ENCODE measurements at regions not wholly inside any gene's neighbourhood (a gene's known extent, or its start where the extent isn't known, plus 50 kb on each side); places are given as distances from the start of the nearest gene placed in this dataset.
"Not testable (repeated sequence)": the region's sequence is repeated elsewhere in the genome, so short reads cannot be mapped to it uniquely, and the experiment has no call there.

DNA sequence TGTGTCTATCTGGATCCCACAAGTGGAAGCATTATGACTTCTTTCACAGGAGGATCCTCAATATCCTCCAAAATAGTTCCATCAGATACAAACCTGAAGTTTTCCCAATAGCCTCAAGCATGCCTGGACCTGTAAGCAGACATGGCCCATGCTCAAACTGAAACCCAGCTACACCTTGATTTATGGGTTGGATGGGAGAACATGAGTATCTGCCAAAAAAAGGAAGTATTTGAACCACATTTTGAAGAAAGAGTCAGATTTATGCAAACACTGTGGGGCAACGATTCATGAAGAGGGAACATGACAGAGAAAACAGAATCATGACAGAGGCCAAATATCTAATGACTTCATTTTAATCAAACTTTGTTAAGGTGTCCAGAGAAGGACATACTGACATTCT lies 351.0 kb upstream of the NFIA start:
- no peak for DNase-seq (ENCODE audit: low spot score)

DNA sequence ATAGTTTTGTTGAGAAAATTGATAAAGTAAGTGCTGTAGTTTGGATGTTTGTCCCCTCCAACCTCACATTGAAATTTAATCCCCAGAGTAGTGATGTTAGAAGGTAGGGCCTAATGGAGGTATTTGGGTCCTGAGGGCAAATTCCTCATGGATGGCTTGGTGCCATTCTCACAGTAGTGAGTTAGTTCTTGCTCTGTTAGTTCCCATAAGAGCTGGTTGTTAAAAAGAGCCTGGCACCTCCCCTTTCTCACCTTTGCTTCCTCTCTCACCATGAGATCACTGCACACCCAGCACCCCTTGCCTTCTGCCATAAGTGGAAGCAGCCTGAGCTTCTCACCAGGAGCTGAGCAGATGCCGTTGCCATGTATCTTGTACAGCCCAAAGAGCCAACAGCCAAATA lies 354.8 kb upstream of the NFIA start:
- DNase-seq (ENCODE audit: low spot score): no peak

DNA sequence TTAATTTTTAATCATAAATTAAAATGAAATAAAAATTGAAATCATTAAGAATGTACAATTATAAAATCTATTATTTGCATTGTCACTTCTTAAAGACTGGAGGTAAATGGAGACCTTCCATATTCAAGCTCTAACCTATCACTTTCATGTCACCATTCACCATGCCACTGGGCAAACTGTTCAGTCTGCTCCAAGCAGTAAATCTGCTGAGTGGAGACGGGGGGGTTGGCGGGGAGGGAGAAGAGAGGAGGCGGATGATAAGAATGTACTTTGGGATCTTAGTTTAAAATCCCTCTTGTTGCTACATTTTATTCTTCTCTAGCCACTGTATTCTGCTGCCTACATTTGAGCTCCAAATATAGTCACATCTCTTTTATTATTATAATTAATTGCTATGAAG lies 365.9 kb upstream of the NFIA start:
- no peak for DNase-seq (ENCODE audit: low spot score)

DNA sequence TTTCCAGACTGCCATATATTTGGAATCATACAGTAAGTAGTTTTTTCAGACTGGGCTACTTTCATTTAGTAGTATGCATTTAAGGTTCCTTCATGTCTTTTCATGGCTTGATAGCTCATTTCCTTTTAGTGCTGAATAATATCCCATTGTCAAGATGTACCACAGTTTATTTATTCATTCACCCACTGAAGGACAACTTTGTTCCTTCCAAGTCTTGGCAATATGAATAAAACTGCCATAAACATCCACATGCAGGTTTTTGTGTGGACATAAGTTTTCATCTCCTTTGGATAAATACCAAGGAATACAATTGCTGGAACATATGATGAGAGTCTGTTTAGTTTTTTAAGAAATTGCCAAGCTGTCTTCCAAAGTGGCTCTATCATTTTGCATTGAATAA lies 366.4 kb upstream of the NFIA start:
- no peak for DNase-seq (ENCODE audit: low spot score)

DNA sequence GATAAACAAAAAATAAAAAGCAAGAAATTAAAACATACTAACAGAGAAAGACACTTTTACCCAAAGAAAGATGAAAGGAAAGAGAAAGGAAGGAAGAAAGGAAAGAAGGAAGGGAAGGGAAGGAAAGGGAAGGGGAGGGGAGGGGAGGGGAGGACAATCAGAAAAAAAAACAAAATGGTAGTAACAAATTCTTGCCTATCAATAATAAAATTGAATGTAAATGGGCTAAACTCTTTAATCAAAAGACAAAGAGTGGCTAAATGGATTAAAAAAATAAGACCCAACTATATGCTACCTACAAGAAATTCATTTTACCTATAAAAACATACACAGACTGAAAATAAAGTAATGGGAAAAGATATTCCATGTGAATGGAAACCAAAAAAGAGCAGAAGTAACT lies 372.9 kb upstream of the NFIA start:
- DNase-seq (ENCODE audit: low spot score): no peak

DNA sequence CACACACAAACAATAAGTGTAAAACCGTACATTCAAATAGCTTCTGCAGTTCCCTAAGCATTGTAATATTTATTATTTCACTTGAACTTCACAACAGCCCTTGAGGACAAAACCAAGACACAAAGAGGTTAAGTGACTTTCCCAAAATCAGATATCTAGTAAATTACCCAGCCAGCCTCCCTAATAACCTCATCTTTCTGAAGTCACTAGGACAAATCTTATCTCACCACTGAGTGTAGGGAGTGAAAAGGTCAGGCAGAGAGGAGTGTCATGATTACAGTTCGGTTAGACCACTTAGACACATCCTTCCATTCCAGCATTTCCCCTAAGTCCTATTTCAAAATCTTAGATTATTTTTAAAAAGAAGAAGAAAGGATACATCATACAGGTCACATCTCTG lies 377.3 kb upstream of the NFIA start:
- DNase-seq (ENCODE audit: low spot score): no peak

DNA sequence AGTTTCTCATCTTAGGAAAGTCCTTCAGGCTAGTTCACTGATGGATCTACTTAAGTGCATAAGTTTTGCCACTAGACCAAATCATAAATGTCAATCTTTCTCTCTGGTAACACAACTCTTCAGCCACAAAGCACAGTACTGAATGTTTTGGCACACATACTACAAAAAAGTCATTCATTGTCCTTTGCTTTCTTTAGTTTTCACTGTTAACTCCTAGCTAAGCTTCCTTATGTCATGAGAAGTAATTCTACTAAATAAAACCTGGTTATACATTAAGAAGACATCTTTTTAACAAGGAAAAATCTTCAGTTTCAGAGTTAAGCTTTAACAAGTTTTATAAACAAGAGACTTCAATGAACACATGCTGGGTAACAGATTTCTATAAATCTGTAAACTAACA lies 379.2 kb upstream of the NFIA start:
- no peak for DNase-seq (ENCODE audit: low spot score)

DNA sequence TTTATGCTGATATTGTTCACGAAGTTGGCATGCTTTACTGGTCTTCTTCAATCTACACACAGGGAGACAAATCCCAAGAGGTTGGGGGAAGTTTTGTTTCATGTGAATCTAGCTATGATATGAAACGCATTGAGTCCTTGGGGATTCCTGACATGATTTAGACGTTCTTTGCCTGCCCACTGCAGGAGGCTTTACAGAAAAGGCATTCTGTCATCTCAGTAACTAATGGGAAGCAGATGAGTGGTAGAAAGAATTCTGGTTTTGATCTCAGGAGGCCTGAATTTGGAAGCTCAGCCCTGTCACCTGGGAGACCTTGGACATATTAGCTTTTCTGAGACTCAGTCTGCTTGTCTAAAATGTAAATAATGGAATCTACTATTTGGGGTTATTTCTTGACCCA lies 383.0 kb upstream of the NFIA start:
- no peak for DNase-seq (ENCODE audit: low spot score)

DNA sequence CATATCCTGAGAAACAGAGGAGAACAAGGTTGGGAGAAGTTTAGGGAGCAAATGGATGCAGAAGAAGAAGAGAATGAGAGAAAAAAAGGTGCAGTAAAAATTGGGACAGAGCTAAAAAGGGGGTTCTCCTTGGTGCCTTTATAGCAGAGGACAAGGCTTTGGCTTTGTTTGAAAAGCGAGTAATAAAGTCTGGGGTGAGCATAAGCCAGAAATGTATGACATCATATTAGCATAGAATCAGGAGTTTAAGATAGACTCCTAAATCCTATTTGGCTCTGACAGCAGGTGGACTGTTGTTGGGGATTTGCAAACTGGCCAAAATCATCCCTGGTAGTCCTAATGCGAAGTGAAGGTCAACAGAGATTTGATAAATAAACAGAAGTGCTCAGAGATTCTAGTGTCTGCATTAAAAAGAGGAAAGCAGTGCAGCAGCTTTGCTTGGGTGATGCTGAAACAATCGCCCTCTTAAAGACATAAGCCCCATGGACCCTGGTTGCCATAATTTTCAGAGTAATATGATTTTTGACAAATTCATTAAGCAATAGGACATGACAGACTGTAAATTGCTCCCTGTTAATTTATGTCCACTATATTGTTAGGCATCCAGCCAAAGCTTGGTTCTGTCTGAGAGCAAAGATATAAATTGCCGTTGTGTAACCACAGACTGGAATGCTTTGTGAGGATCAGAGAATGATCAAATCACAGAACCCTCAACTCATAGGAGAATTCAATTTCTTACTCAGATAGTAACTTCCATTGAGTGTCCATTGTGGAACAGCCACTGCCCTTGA lies 385.0 kb upstream of the NFIA start:
- no peak for DNase-seq (ENCODE audit: low spot score)

DNA sequence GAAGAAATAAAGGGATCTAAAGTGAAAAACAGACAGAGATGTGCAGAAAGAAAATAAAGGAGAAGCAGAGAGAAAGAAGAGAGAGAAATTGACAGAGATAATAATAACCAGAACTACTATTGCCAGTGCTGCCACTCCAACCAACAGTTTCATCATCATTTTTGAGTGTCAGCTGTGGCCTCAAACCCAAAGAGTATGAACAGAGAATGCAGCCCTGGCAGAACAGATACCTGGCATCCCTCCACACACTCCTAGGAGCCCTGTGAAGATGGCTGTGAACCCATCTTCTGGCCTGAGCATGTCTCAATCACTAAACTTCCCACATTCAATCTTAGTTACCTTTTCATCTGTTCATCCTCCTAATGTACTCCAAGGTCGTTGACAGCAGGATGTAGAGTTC lies 385.8 kb upstream of the NFIA start:
- no peak for DNase-seq (ENCODE audit: low spot score)

DNA sequence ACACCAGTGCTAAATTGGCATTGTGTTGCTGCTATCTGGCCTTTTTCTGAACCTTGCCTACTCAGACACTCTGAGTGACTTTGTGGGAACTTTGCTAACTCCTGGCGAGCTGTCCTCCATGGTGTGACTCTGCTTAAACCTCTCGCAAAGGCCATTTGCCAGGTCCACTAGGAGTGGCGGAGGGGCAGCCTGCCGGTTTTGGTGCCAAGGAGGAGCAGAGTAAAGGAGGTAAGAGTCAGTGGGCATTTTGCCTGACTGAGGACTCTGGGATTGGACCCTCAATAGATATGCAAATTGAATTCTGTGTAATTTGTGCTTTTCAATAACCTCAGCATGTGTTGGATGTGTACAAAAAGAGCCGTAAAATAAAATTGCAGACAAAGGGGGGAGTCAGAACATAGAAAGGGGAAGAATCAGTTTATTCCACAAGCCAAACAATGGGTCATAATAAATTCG lies 386.6 kb upstream of the NFIA start:
- DNase-seq (ENCODE audit: low spot score): no peak

DNA sequence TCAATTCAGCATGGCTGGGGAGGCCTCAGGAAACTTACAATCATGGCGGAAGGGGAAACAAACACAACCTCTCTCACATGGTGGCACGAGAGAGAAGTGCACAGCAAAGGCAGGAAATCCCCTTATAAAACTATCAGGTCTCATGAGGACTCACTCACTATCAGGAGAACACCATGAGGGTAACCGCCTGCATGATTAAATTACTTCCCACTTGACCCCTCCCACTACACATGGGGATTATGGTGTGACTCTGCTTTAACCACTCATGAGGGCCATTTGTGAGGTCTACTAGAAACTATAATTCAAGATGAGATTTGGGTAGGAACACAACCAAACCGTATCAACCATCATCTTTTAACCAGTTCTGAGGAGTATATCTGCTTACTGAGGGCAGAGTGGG lies 387.4 kb upstream of the NFIA start:
- no peak for DNase-seq (ENCODE audit: low spot score)

DNA sequence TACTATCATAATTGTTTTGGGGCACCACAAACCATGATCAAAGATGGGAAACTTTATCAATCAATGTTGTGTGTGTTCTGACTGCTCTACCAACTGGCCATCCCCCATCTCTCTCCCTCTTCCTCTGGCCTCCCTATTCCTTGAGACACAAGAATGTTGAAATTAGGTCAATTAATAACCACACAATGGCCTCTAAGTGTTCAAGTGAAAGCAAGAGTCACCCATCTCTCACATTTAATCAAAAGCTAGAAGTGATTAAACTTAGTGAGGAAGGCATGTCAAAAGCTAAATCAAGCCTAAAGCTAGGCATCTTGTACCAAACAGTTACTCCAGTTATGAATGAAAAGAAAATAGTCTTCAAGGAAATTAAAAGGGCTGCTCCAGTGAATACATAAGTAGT lies 390.3 kb upstream of the NFIA start:
- no peak for DNase-seq (ENCODE audit: low spot score)

DNA sequence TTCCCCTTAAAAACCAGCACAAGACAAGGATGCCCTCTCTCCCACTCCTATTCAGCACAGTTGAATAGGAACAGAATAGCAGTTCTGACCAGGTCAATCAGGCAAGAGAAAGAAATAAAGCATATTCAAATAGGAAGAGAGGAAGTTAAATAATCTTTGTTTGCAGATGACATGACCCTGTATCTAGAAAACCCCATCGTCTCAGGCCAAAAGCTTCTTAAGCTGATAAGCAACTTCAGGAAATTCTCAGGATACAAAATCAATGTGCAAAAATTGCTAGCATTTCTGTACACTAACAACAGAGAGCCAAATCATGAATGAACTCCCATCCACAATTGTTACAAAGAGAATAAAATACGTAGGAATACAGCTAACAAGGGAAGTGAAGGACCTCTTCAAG lies 394.1 kb upstream of the NFIA start:
- not testable (repeated sequence) for DNase-seq (ENCODE audit: low spot score)

DNA sequence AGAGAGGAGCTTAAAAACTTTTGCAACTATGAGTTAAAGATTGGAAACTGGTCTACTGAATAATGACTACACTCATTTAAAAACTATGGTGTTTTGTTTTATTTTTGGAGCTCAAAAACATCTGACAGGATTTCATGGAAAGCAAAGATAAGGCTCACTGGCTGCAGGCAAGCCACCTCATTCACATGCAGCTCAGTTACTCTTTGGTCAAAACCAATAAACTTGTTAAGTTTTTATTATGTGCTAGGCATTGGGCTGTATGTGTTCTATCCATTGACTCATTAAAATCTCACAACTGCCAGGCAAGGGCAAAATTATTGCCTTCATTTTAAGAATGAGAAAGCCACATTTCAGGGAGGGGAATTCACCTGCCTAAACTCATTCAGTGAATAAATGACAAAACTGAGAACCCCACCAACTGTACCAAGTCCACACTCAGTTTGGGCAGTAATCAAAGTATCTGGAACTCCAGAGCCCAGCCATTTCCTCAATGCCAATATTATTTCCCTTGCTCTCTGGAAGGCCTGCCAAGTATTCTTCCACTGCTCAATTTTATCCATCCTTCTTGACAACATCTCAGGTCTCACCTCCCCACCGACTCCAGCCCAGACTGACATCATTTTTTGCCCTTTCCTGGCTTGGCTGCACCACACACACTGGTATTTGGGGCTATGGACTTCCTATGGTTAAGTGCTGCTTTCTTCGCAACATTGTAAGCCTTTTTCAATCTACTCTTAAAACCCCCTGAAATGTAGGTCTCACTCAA lies 401.1 kb upstream of the NFIA start:
- no peak for DNase-seq (ENCODE audit: low spot score)

DNA sequence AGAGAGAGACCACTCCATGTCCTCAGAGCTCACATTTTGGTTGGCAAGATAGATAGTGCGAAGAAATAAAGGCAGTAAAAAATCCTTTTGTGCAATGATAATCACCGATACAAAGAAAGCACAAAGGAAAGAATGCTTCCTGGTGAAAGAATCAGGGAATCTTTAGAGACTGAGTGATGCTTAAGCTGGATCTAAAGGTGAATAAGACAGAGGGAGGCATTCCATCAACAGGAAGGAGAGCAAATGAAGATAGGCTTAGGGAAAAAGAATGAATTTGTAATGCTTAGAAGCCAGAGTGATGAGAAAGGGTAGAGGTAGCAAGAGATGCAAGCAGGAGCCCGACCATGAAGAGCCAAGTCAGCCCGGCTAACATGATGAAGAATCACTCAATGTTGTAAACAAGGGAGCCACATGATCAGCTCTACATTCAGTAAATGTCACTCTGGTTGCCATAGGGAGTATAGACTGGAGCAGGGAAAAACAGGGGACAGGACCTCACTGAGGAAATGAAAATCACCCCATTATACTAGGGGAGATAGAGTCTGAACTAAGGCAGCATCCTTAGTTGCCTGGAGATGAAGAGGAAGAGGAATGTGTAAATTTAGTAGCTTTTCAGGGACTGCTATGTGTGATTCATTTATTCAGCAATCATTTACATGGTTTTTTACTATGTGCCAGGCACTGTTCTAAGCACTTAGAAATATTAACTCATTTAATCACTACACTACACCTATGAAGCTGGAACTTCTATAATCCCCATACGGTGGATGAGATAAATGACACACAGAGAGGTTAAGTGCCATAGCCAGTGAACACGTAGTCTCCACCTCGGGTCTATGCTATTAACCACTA lies 402.6 kb upstream of the NFIA start:
- DNase-seq (ENCODE audit: low spot score): no peak

DNA sequence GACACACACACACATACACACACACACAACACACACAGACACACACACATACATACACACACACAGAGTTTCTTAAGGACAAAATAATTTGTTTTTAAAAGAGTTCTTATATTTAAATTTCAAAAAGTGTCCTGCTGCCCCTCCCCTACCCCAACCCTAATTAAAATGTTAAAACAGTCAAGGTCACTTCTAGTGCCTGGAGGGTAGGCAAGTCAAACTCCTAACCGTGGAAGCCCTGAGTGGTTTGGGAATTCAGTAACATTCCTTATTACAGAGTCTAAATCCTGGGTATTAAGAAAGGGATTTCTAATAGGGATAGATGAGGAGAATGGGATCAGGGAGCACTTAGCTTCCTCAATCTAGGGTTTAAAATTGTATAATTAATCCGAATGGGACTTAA lies 403.6 kb upstream of the NFIA start:
- no peak for DNase-seq (ENCODE audit: low spot score)

DNA sequence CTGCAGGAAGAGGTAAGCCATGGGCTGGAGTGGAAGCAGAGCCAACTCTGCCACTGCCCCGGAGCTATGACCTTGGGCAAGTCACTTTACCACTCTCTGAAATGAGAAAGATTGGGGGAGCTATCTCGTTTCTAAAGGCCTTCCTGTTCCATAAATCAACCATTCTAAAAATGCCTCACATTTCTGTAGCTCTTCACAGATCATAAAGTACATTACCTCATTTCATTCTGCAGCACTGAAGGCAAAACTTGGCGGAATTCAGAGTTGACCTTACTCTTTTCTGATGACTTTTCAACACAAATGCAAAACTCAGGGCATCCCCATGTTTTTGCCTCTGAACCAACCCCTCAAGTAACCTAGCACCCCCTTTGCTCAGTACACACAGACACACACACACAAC lies 404.0 kb upstream of the NFIA start:
- no peak for DNase-seq (ENCODE audit: low spot score)

DNA sequence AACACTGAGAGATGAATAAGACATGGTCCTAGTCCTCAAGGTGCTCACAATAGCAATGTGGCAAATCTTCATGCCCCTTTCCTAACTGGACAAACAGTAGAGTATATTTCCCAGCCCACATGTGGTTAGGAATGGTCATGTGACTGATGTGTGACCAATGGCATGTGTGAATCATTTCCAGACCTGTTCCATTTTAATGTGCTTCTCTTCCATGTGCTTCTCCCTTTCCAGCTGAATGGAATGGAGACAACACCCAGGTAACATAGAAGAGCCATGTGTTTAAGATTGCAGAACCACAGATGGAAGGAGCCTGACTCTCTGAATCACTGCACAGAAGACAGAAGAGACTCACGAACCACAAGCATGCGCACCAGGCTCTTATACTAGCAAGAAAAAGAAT lies 409.9 kb upstream of the NFIA start:
- DNase-seq (ENCODE audit: low spot score): no peak

DNA sequence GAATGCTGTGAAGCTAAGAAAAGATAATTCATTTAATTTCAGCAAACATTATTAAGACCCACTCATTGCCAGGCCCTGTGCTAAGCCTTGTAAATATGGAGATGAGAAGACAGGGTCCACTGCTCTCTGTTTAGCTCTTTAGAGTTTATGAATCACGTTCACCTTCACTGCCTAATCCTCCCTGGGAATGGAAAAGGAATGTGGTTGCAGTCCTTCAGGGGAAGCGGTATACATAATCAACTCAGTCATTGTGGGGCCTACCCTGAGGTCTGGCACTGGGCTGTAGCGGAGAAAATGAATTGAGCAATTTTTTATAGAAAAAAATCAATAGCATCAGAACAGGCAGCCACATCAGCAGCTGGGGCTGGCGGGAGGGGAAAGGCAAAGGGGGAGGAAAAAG lies 412.1 kb upstream of the NFIA start:
- no peak for DNase-seq (ENCODE audit: low spot score)

DNA sequence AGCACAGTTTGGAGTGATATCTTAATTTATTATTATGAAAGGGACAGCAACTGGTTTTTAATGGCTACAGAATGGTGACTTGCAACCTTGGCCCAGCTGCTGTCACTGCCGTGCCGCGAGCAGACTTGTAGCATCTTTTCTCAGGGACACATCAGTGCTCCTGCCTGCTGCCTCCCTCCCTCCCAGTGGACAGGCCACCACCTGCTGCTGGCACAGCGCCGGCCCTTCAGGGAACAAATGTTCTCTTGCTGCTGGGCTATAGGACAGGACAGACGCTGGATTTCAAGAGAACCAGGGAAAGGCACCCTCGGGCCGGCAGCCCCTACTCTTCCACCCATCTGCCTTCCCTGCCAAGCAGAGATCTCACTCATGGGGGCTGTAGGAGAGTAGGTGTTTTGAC lies 413.8 kb upstream of the NFIA start:
- no peak for DNase-seq (ENCODE audit: low spot score)

DNA sequence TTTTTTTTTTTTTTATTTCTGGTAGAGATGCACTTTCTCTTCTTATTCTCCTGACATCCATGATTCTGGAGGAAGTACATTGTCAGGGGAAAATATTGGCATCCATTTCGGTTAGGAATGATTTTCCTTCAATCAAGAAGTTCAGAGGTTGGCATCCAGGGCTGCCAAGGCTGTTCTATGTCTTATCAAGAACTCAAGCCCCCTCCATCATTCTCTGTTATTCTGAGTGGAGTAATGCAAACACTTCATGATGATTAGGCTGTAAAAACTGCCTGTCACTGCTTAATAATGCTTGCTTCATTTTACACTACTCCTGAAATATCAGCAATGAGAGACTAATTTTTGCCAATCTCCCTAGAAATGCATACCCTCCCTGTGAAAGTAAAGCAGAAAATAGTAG lies 417.1 kb upstream of the NFIA start:
- DNase-seq (ENCODE audit: low spot score): no peak

DNA sequence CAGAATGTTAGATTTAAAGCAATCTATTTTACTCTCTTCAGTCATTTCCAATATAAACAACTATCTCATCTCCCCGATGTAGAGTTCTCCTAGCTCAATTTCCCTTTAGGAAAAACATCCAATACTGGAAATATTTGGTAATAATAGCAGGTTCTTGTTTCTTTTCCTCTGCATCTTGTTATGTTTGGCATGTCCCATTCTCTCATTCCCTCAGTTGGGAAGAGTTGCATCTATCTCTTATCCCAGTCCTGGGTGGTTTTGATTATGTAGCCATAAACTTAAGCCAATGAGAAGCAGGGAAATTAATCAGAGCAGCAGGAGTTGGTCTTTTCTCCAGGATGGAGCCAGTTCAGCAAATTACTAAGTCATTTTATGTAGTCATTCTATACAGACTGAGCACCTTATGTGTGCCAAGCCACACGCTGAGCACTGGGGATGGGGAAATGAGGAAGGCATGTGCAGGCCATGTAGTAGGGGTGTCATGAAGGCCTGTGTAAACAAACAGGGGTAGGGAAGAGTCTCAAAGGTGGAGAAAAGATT lies 418.2 kb upstream of the NFIA start:
- DNase-seq (ENCODE audit: low spot score): no peak
